ENCODE measurements at regions not wholly inside any gene's neighbourhood (a gene's known extent, or its start where the extent isn't known, plus 50 kb on each side); places are given as distances from the start of the nearest gene placed in this dataset.

- TF ChIP-seq YY1 (IDR thresholded peaks at IDR 0.05; ENCODE audit: insufficient read depth, insufficient read length) = no peak
- no peak for TF ChIP-seq ZNF274 (IDR thresholded peaks at IDR 0.05; ENCODE audit: low read depth, low read length)
These were observed 154.0 kb downstream of the SLC30A10 start for GRCh38 chr1:219774386-219774785.
